CD4-positive, alpha-beta T cell (primary cell): ENCODE measurements at regions not wholly inside any gene's neighbourhood (a gene's known extent, or its start where the extent isn't known, plus 50 kb on each side); places are given as distances from the start of the nearest gene placed in this dataset.

Experiments
- ATAC-seq: fragments of 200-7000 bp; cut with Tn5 transposase; one replicate; pipeline ENCODE4 v1.10.0; 2022; ENCODE audit warnings: mild to moderate bottlenecking; ENCODE audit not compliant: poor library complexity
- CTCF ChIA-PET: fragments of 350-600 bp; sonication (Branson Sonifier 250); formaldehyde crosslinking; loops from one replicate; lab custom pipeline; 2021; ENCODE audit warnings: antibody characterized with exemption, inconsistent platforms; lab: Charles Lee
- POLR2A ChIA-PET: fragments of 350-600 bp; sonication (Branson Sonifier 250); formaldehyde crosslinking; loops from one replicate; lab custom pipeline; 2021; ENCODE audit warnings: antibody characterized with exemption, inconsistent platforms; lab: Charles Lee
- DNase-seq, 14 experiments: peaks; one replicate each; pipeline ENCODE4 v3.0.0-alpha.2; 2013 to 2020; ENCODE audit warnings: mixed read lengths in 2 of 14
- H3K27ac ChIP-seq, 2 donors: one replicate each; pipeline versions ENCODE4 v1.5.1 to v1.7.0; 2013; ENCODE audit warnings: low read length in 2 of 2, low read depth in 1 of 2, mild to moderate bottlenecking in 1 of 2
- H3K27me3 ChIP-seq, 2 experiments: 1 replicate in 1 of 2; 2 replicates in 1 of 2; pipeline versions ENCODE4 v1.6.1 to v1.7.0; 2013; ENCODE audit warnings: low read length in 2 of 2, control low read depth in 1 of 2, mild to moderate bottlenecking in 1 of 2, moderate library complexity in 1 of 2; ENCODE audit not compliant: insufficient read depth in 2 of 2, control insufficient read depth in 1 of 2
- H3K36me3 ChIP-seq: one replicate; pipeline ENCODE4 v1.6.1; 2013; ENCODE audit warnings: low read length, control low read depth; ENCODE audit not compliant: insufficient read depth
- H3K4me1 ChIP-seq: one replicate; pipeline ENCODE4 v1.6.1; 2013; ENCODE audit warnings: low read length, control low read depth; ENCODE audit not compliant: insufficient read depth
- H3K4me3 ChIP-seq: one replicate; pipeline ENCODE4 v1.5.1; 2013; ENCODE audit warnings: mild to moderate bottlenecking, low read length, moderate library complexity
- H3K9me3 ChIP-seq, 2 experiments: 1 replicate in 1 of 2; 2 replicates in 1 of 2; pipeline versions ENCODE4 v1.6.1 to v1.7.0; 2013; ENCODE audit warnings: low read length in 2 of 2, mild to moderate bottlenecking in 2 of 2, control low read depth in 1 of 2, moderate library complexity in 1 of 2; ENCODE audit not compliant: control insufficient read depth in 1 of 2, insufficient read depth in 1 of 2
- H3K27ac Mint-ChIP-seq: one replicate; pipeline ENCODE4 v1.8.0; 2020; ENCODE audit warnings: mixed read lengths
- H3K27me3 Mint-ChIP-seq: one replicate; pipeline ENCODE4 v1.8.0; 2021; ENCODE audit warnings: mixed read lengths
- H3K36me3 Mint-ChIP-seq: one replicate; pipeline ENCODE4 v1.8.0; 2021; ENCODE audit warnings: low read depth, mixed read lengths
- H3K4me1 Mint-ChIP-seq: one replicate; pipeline ENCODE4 v1.8.0; 2021; ENCODE audit warnings: low read depth, mixed read lengths
- H3K4me3 Mint-ChIP-seq: one replicate; pipeline ENCODE4 v1.8.0; 2020; ENCODE audit warnings: mild to moderate bottlenecking, mixed read lengths
- H3K9me3 Mint-ChIP-seq: one replicate; pipeline ENCODE4 v1.8.0; 2020; ENCODE audit warnings: mixed read lengths
- CTCF ChIP-seq: fragments of 200-600 bp; IDR thresholded peaks from one replicate; pipeline ENCODE4 v1.8.0; 2022; ENCODE audit warnings: antibody characterized with exemption, mild to moderate bottlenecking
- intact Hi-C, 2 experiments: fragments of 100-400 bp; cut with DNase I in 1 of 2; cut with micrococcal nuclease in 1 of 2; formaldehyde crosslinking; loops; one replicate each; pipeline versions ENCODE4 v1.15.1 to v1.9.0; 2023 to 2025; cut with DNase I, micrococcal nuclease

DNA sequence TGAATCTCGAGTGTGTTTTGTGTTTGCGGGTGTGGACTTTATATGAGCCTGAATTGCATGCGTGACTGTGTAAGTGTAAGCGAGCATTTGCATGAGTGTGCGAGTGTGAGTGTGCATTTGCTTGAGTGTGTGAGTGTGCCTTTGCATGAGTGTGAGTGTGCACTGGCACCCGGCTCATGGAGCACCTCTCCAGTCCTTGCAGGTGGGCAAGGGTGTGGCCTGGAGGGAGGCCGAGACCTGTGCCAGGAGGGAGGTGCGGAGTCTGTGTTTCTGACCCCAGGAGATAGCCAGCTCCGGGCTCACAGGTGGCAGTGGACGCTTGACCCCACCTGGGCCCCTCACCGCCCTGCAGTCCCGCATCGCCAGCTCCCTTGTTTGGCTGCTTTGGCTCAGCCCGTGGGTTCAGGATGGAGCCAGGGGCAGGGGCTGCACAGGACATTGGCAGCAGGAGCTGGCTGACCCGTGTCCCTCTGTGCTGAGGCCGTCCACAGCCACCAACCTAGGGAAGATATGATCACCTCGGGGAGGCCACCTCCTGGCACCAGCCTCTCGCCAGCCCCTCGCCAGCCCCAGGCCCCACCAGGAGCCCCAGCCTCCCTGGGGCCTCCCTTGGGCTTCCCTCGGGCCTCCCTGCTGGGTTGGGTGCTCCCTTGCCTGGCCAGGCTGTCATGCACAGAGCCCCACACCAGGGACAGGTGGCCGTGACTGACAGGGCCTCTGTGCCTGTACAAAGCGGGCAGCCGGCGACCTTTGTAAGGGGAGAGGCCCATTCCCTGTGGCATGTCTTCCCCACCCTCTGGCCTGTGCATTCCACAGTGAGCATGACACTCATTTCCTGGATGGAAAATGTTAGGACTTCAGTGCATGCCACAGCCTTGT is 81.6 kb downstream of the PTGR3 start:
- no peaks in the 10 kb centered on the region for H3K27me3 Mint-ChIP-seq
- ChIA-PET POLR2A (no interaction called here), CTCF (no interaction called here)
- no peak overlapping the region for H3K27ac ChIP-seq
- no peaks in the 10 kb centered on the region for H3K9me3 Mint-ChIP-seq
- no peaks in the 10 kb centered on the region for H3K36me3 ChIP-seq
- H3K4me3 Mint-ChIP-seq = no peak overlapping the region
- no peak for DNase-seq
- no peak overlapping the region for H3K4me3 ChIP-seq
- H3K4me1 ChIP-seq = no peaks in the 10 kb centered on the region
- H3K36me3 Mint-ChIP-seq = no peaks in the 10 kb centered on the region
- no peaks in the 10 kb centered on the region for H3K27me3 ChIP-seq
- H3K9me3 ChIP-seq = no peaks in the 10 kb centered on the region
- TF ChIP-seq CTCF = no peak
- no peak for ATAC-seq
- no peak overlapping the region for H3K27ac Mint-ChIP-seq
- no peaks in the 10 kb centered on the region for H3K4me1 Mint-ChIP-seq
- intact Hi-C loops = no loop called here

DNA sequence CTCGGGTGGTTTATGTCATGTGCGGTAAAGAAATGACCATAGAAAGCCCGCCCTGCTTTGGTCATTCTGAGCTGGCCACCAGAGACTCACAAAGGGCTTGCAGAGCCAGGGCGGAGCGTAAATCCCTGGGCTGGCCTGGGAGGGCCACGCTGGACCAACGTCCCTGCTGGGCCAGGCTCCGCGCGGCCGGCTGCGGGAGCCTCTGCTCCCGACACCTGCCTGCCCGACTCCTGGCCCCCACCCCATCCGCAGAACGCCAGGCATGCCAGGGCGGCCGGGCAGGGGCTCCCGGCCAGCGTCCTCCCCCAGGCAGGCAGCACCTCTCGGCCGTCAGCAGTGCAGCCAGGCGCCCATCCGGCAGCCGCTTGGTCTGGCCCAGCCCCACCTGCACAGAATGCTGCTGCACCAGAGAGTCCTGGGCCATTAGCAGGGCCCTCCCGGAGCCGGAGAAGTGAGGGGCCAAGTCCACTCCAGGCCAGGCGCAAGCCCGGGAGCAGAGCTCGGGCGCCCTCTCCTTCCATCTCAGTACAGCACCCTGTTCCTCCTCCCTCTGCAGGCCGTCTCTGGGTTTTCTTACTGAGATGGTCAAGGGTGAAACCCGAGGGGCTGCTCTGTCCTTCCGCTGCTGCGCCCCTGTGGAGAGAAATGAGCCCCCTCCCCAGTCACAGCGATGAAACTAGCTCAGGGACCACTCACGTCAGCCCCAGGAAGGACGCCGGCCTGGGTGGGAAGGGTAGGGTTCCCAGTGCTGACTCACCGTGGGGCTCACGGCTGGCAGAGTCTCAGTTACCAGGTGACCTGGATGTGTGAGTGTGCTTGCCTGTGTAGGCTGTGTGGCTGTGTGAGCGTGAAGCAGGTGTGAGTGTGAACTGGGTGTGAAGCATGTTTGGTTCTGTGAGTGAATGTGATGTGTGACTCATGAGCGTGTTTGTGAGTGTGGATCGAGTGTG is 83.3 kb downstream of the PTGR3 start:
- Histone ChIP-seq H3K4me1 (no peaks in the 10 kb centered on the region), H3K36me3 (no peaks in the 10 kb centered on the region), H3K27ac (no peak overlapping the region), H3K4me3 (no peak overlapping the region), H3K9me3 (no peaks in the 10 kb centered on the region), H3K27me3 (no peaks in the 10 kb centered on the region)
- Mint-ChIP-seq H3K27me3 (no peaks in the 10 kb centered on the region), H3K9me3 (no peaks in the 10 kb centered on the region), H3K4me1 (no peaks in the 10 kb centered on the region), H3K27ac (no peak overlapping the region), H3K36me3 (no peaks in the 10 kb centered on the region), H3K4me3 (no peak overlapping the region)
- ChIA-PET POLR2A (no interaction called here), CTCF (no interaction called here)
- no peak for TF ChIP-seq CTCF
- intact Hi-C loops = no loop called here
- DNase-seq (no peak), ATAC-seq (no peak)

DNA sequence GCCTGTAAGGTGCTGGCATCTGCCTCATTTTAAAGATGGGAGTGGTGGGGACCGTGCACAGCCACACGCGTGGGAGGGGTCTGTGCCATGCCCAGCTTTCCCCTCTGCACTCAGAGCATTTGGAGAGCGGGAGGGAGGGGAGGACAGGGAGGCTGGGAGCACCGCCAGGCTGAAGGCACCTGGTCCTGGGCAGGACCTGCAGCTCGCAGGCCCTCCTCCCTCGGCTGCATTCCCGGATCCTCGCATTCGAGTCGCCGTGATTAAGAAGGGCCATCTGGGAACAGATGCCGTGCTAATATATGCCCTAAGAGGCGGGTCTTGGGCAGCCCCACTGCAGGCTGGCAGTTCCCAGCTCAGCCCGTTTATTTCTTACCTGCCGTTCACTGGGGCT is 84.0 kb downstream of the PTGR3 start:
- CTCF ChIA-PET = no interaction called here
- no peaks in the 10 kb centered on the region for H3K9me3 Mint-ChIP-seq
- ATAC-seq = no peak

More for the DNA sequence above, 84.0 kb downstream of the PTGR3 start:
- no peaks in the 10 kb centered on the region for H3K36me3 Mint-ChIP-seq
- DNase-seq = no peak
- intact Hi-C loops = no loop called here
- no peaks in the 10 kb centered on the region for H3K27me3 Mint-ChIP-seq
- no peaks in the 10 kb centered on the region for H3K4me1 Mint-ChIP-seq
- Histone ChIP-seq H3K9me3 (no peaks in the 10 kb centered on the region), H3K27ac (no peak overlapping the region), H3K4me1 (no peaks in the 10 kb centered on the region), H3K27me3 (no peaks in the 10 kb centered on the region), H3K4me3 (no peak overlapping the region), H3K36me3 (no peaks in the 10 kb centered on the region)
- POLR2A ChIA-PET = no interaction called here
- TF ChIP-seq CTCF = no peak
- H3K4me3 Mint-ChIP-seq = no peak overlapping the region
- H3K27ac Mint-ChIP-seq = no peak overlapping the region
